Right lobe of liver (tissue), 6 donors: ENCODE measurements at regions not wholly inside any gene's neighbourhood (a gene's known extent, or its start where the extent isn't known, plus 50 kb on each side); places are given as distances from the start of the nearest gene placed in this dataset.

Experiments
- ATAC-seq, 4 donors: fragments of 200-7000 bp; cut with Tn5 transposase; one replicate each; pipeline ENCODE4 v1.9.1; 2020; ENCODE audit warnings: mild to moderate bottlenecking in 4 of 4, moderate library complexity in 4 of 4
- DNase-seq, 3 donors: peaks; one replicate each; pipeline ENCODE4 v3.0.0-alpha.2; 2020
- H3K27ac ChIP-seq, 3 donors: fragments of 200-600 bp; one replicate each; pipeline ENCODE4 v1.8.0; 2022
- H3K27me3 ChIP-seq, 2 donors: fragments of 200-600 bp; one replicate each; pipeline ENCODE4 v1.8.0; 2022
- H3K36me3 ChIP-seq, 4 donors: fragments of 200-600 bp; sonication (generic) in 1 of 4; one replicate each; pipeline versions ENCODE4 v1.5.1 to v1.8.0; 2017 to 2022; ENCODE audit warnings: control low read depth in 1 of 4
- H3K4me1 ChIP-seq, 4 donors: fragments of 200-600 bp; sonication (generic) in 1 of 4; one replicate each; pipeline versions ENCODE4 v1.5.1 to v1.8.0; 2017 to 2022; ENCODE audit warnings: control low read depth in 1 of 4
- H3K4me3 ChIP-seq, 3 donors: fragments of 200-600 bp; one replicate each; pipeline ENCODE4 v1.8.0; 2022
- H3K9me3 ChIP-seq, 4 donors: fragments of 200-600 bp; sonication (generic) in 1 of 4; one replicate each; pipeline versions ENCODE4 v1.5.1 to v1.8.0; 2017 to 2022; ENCODE audit warnings: control low read depth in 1 of 4
- CTCF ChIP-seq, 4 donors: fragments of 200-600 bp in 3 of 4; fragments of 450-650 bp in 1 of 4; IDR thresholded peaks; one replicate each; pipeline versions ENCODE4 v1.5.1 to v1.8.0; 2016 to 2022; ENCODE audit warnings: antibody characterized with exemption in 4 of 4, mild to moderate bottlenecking in 2 of 4
- POLR2A ChIP-seq: fragments of 450-650 bp; IDR thresholded peaks from one replicate; pipeline ENCODE4 v1.6.1; 2017; ENCODE audit warnings: antibody characterized with exemption, mild to moderate bottlenecking
- WGBS: methylation state at CpG from one replicate; pipeline ENCODE4 v1.1.6; 2018; ENCODE audit warnings: low coverage, low lambda C conversion rate; ENCODE audit not compliant: insufficient coverage; ENCODE audit errors: missing lambda C conversion rate; 5-methylcytosine and 5-hydroxymethylcytosine counted together
- intact Hi-C, 2 donors: fragments of 100-400 bp; cut with DNase I; formaldehyde crosslinking; loops; one replicate each; pipeline versions ENCODE4 v1.11.2 to v1.14.1; 2022
- donor health status: DM: no; HTN: yes; CAD: no.
- donor health status: DM: no; HTN: no; CAD: no.
- donor health status: DM: no; HTN: no; CAD: no.
- donor health status: DM: no; HTN: yes; CAD: no.
- donor health status: DM: no; HTN: yes; CAD: no.

GRCh38 chr3:110909839-110910238 lies 161.8 kb upstream of the NECTIN3 start:
- no peaks in the 10 kb centered on the region for H3K4me1 ChIP-seq
- no peak for ATAC-seq
- H3K27me3 ChIP-seq: no peaks in the 10 kb centered on the region
- H3K27ac ChIP-seq: no peak overlapping the region
- H3K36me3 ChIP-seq: no peaks in the 10 kb centered on the region
- no peak overlapping the region for H3K4me3 ChIP-seq
- no peak for DNase-seq
- WGBS: 47% methylated on average over 2 of the region's 2 CpGs
- H3K9me3 ChIP-seq: no peaks in the 10 kb centered on the region
- TF ChIP-seq POLR2A (no peak), CTCF (IDR thresholded peaks at IDR 0.05) (no peak)
- intact Hi-C loops: no loop called here

GRCh38 chr3:110910346-110910955 lies 161.2 kb upstream of the NECTIN3 start:
- intact Hi-C loops: no loop called here
- no peak for ATAC-seq
- no peak for DNase-seq
- H3K27ac ChIP-seq: no peak overlapping the region
- H3K27me3 ChIP-seq: no peaks in the 10 kb centered on the region
- WGBS: 73% methylated on average over 4 of the region's 4 CpGs
- no peak overlapping the region for H3K4me3 ChIP-seq
- no peaks in the 10 kb centered on the region for H3K4me1 ChIP-seq
- no peak for TF ChIP-seq POLR2A
- TF ChIP-seq CTCF (IDR thresholded peaks at IDR 0.05): no peak
- no peaks in the 10 kb centered on the region for H3K36me3 ChIP-seq
- no peaks in the 10 kb centered on the region for H3K9me3 ChIP-seq

GRCh38 chr3:110918963-110919362 lies 152.7 kb upstream of the NECTIN3 start:
- H3K4me3 ChIP-seq: no peak overlapping the region
- H3K4me1 ChIP-seq: no peaks in the 10 kb centered on the region
- 86% methylated on average over 4 of the region's 4 CpGs for WGBS
- DNase-seq: no peak
- TF ChIP-seq POLR2A (no peak), CTCF (IDR thresholded peaks at IDR 0.05) (no peak)
- no peaks in the 10 kb centered on the region for H3K27me3 ChIP-seq
- no peak overlapping the region for H3K27ac ChIP-seq
- intact Hi-C loops: no loop called here
- no peaks in the 10 kb centered on the region for H3K36me3 ChIP-seq
- ATAC-seq: no peak
- H3K9me3 ChIP-seq: peaks cover 0 to 2% (median 0%) of the 10 kb centered on the region in 4 donors

GRCh38 chr3:110925798-110926197 lies 145.8 kb upstream of the NECTIN3 start:
- H3K27ac ChIP-seq: no peak overlapping the region
- ATAC-seq: no peak
- no peaks in the 10 kb centered on the region for H3K27me3 ChIP-seq

More at GRCh38 chr3:110925798-110926197, 145.8 kb upstream of the NECTIN3 start:
- no peaks in the 10 kb centered on the region for H3K36me3 ChIP-seq
- H3K4me1 ChIP-seq: no peaks in the 10 kb centered on the region
- WGBS: 33% methylated on average over 1 of the region's 4 CpGs
- no peak overlapping the region for H3K4me3 ChIP-seq
- intact Hi-C loops: no loop called here
- DNase-seq: no peak
- no peak for TF ChIP-seq CTCF (IDR thresholded peaks at IDR 0.05)
- TF ChIP-seq POLR2A: no peak
- H3K9me3 ChIP-seq: no peaks in the 10 kb centered on the region
